Islet precursor cell (in vitro differentiated cells): ENCODE measurements at regions not wholly inside any gene's neighbourhood (a gene's known extent, or its start where the extent isn't known, plus 50 kb on each side); places are given as distances from the start of the nearest gene placed in this dataset.
A peak's percentile ranks its signal among the peaks of the same experiment; 100 is the strongest.
"Not testable (repeated sequence)": the region's sequence is repeated elsewhere in the genome, so short reads cannot be mapped to it uniquely, and the experiment has no call there.

ENCODE experiments used
- DNase-seq: peaks from one replicate; pipeline ENCODE4 v3.0.0-alpha.2; 2018

DNA sequence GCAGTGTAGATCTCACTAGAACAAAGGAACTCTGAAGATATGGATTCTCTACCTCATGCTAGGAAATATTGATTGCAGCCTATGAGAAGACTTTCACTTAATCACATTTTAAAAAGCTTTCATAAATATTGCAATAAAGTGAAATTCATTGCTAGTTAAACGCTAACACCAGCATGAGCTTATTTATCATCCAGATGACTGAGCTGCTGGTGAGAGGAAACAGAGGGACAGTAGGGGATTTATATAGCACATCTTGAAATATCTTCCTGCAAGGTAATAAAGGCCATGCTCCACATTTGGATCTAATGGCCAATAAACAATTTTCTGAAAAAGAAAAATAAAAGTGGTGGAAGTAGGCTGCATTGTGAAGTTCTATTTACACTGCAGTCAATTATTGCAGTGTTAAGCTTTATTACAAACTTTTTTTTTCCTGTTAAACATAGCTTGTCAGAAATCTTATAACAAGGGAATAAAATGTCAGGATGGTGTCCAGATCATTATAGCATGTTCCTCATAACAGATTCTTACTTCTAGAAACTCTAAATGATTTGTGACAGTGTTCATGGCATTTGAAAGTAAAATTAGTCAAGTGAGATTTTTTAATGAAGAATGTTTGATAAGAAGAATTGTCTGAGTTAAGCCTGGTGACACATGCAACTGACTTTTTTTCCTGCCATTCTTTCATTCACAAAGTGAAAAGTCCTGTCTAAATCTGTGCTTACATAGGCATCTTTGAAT lies 342.6 kb downstream of the DMAC1 start:
- no peak for DNase-seq

GRCh38 chr9:7456377-7456776 lies 343.2 kb downstream of the DMAC1 start:
- DNase-seq: no peak

- no peak for DNase-seq
These were observed 345.0 kb downstream of the DMAC1 start for GRCh38 chr9:7454624-7455023.

DNA sequence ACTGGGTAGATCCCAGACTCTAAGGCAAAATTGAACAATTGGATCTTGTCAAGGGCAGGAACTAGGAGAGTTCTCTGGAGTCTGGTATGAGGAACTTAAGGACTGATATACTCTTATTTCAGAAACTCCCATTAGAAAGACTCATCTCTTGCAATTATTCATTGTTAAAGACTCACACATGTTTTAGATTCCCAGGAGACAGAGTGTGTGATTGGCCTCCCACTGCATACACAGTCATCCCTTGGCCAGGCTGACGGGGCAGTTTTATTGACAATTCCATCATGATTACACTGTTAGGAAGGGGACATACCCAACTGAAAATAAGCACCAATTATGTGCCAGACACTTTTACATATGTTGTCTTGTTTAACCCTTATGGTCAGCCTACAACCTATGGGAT lies 347.2 kb downstream of the DMAC1 start:
- no peak for DNase-seq

- no peak for DNase-seq
These were observed 348.5 kb downstream of the DMAC1 start for GRCh38 chr9:7451062-7451461.

DNA sequence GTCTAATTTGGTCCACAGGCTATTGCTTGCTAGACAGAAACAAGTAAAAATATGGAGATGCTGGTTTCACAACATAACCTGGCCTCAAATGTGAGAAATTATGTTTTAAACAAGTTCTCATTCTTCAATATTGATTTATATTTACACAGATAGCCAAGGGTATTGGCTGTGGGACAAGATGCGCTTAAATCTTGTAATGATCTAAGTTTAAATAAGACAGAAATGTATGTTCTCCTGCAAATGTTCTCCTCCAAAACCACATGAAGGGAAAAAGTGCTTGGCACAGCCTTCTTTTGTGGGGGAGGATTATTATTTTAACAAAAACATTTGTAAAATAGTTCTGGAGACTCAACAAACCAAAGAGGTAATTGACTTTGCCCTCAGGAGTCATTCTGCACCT lies 356.0 kb downstream of the DMAC1 start:
- DNase-seq: no peak

DNA sequence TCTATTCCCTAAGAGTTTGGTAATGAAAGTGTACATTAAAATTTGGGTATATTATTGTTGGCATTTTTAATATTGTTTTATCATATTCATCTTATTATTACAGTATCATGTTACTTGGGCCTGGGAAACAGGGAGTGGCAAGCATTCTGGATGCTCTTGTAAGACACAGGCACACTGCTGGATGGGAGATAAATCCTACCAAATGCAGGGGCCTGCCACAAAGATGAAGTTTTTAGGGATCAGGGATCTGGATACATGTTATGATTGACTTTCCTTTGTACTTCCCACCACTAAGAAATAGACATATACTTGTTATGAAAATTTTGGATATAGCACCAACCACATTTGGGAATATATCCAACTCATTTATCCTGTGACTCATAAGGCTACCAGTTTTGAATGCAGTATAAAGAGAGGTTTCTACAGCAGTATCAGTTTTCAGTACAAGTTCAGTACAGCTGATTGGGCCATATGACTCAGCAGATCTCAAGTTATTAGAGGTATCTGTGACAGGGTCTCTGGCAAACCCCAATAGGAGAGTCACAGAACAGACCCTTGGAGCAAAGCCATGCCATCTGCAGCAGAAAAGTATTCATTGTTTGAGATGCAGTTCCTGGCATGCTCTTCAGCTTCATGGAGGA lies 360.1 kb downstream of the DMAC1 start:
- no peak for DNase-seq

DNA sequence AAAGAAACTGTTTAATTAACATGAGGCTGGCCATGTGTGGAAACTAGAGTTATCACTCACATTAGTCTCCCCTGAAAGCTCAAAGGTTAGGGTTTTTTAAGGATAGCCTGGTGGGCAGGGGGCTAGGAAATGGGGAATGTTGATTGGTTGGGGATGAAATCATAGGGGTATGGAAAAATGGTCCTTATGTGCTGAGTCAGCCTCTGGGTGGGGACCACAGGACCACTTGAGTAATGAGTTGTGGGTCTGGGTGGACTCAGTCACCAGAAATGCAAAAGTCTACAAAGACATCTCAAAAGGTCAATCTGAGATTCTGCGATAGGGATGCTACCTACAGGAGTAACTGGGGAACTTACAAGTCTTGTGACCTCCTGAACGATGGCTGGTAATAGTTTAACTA lies 362.8 kb downstream of the DMAC1 start:
- no peak for DNase-seq

DNA sequence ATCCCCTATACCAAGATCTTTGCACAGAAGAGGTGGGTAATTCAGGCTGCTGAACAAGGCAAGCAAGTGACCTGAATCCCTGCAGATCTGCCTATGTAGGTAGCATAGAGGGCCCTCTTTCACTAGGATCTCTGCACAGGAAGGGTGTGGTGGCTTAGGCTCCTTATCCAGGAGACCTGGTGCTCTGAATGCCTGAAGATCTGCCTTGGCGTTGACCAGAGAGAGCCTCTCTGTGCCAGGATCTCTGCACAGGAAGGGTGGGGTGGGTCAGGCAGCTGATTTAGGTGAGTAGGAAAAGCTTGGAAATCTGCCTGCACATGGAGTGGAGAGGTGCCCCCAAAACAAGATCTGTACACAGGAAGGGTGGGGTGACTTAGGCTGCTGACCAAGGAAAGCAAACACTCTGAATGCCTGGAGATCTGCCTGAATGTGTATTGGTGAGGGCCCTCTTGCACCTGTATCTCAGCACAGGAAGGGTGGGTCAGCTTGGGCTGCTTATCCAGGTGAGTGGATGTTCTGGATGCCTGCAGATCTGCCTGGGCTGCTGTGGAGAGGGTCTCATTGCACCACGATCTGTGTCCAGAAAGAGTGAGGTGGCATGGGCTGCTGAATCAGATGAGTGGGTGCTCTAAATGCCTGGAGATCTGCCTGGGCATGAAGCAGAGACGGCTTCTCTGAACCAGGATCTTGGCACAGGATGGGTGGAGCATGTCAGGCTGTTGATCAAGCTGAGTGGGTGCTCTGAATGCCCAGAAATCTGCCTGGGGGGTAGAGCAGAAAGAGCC lies 365.9 kb downstream of the DMAC1 start:
- no peak for DNase-seq

DNA sequence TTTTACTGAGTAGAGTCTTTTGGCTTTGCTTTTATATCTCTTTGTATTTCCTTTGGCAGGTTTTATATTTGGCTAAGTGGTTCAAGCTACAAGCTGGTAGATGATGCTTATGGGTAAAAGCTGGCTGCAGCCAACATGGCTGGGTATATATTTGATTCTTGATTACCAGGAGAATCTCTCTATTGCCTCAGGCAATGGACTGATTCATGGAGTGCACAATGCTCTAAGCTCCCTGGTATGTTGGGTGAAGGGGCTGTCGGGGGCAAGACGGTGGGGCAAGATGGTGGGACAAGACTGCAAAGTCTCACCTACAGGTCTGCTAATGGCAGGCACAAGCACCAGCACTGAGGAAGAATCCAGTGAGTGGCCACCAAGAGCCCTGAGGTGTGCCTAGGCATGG lies 366.6 kb downstream of the DMAC1 start:
- DNase-seq: no peak

DNA sequence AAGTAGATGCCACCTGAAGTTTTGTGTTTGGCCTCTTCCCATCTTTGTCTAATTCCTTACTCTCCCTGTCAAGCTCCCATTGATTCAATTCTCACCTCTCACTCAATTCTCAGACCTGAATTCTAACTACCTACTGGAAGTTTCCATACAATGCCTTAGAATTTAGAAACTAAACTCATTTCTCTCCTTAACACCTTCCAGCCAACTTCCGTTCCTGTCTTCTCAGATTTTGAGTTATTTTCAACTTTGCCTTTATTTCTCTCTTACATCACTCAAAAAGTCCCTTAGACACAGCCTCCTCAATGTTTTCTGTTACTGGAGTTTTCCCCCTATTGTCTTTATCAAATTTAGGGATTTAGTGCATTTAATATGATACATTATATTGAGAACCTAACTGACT lies 382.2 kb downstream of the DMAC1 start:
- not testable (repeated sequence) for DNase-seq

DNA sequence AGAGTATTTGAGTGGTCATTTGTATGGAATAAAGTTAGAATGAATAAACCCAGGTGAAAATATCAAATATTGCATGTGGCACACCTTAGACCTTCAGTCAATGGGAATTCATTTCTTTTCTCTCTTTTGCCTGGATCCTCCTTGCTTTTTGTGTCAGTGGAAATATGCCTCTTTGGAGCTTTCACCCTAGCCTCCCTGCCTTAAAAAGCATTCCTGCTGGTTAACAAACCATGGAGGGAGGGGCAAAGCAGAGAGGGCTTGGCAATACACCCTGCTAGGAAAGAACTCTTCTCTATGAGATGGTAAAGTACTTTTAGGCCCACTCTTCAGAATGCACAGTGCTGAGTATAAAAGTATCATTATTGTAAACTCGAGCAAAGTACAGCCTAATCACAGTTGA lies 383.7 kb downstream of the DMAC1 start:
- DNase-seq: no peak

GRCh38 chr9:7408845-7409244 lies 390.7 kb downstream of the DMAC1 start:
- no peak for DNase-seq

- DNase-seq: no peak
These were observed 392.3 kb downstream of the DMAC1 start for GRCh38 chr9:7407246-7407645.

- no peak for DNase-seq
These were observed 393.5 kb downstream of the DMAC1 start for GRCh38 chr9:7405924-7406604.

DNA sequence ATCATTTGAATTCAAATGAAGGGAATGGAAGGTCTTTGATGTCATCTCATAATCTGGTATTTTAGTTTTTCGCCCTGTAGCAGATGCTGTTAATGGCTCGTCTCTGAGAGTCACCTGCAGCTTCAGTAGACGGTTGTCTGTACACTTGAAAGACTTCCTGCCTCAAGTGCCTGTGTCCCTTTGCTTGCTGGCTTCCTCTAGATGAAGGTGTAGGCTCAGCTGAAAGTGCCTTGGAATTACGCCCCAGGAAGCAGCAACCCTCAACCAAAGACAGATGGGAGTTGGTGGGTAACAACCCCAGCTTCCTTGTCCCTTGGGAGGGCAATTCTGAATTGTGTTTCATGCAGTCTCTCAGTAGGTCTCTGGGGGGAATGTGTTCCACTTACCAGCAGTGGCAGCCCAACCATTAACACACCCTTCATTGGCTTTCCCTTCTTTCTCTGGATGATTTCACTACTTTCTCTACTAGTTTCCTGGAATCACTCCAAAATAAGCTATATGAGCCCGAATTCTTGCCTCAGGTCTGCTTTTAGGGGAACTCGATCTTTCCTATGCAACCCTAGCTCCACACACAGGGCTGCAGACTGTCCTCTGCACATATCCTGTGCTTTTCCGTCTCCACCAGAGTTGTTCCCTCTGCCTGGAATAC lies 395.6 kb downstream of the DMAC1 start:
- no peak for DNase-seq

DNA sequence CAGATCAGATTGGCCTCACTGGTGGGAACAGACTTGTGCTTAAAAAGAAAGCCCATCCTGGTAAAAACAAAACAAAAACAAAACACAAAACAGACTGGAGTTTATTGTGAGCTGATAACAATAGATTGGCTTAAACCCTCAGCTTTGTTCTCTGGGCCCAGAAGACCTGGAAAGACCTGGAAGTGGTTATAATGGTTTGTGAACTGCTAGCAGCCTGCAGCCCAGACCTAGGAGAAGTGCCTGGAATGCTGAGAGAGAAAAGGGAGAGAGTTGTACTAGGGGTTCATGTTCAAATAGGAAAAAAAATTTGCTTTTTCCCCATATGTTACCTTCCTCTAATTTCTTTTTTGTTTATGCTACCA lies 396.6 kb downstream of the DMAC1 start:
- DNase-seq: no peak

- no peak for DNase-seq
These were observed 397.1 kb downstream of the DMAC1 start for GRCh38 chr9:7402334-7403027.

GRCh38 chr9:7401116-7401515 lies 398.5 kb downstream of the DMAC1 start:
- no peak for DNase-seq

GRCh38 chr9:7394002-7394774 lies 405.4 kb downstream of the DMAC1 start:
- DNase-seq: peak; percentile 79

- DNase-seq: no peak
These were observed 407.4 kb downstream of the DMAC1 start for GRCh38 chr9:7392148-7392547.

GRCh38 chr9:7388755-7389154 lies 410.8 kb downstream of the DMAC1 start:
- no peak for DNase-seq
